Colonic mucosa (tissue), 4 donors: ENCODE measurements at regions not wholly inside any gene's neighbourhood (a gene's known extent, or its start where the extent isn't known, plus 50 kb on each side); places are given as distances from the start of the nearest gene placed in this dataset.

ENCODE experiments used
- DNase-seq: peaks from one replicate; pipeline ENCODE4 v3.0.0-alpha.2; 2020
- H3K27ac ChIP-seq: fragments of 200-600 bp; one replicate; pipeline ENCODE4 v1.8.0; 2021
- H3K27me3 ChIP-seq: fragments of 200-600 bp; one replicate; pipeline ENCODE4 v1.8.0; 2021
- H3K36me3 ChIP-seq: fragments of 200-600 bp; one replicate; pipeline ENCODE4 v1.8.0; 2021
- H3K4me1 ChIP-seq: fragments of 200-600 bp; one replicate; pipeline ENCODE4 v1.8.0; 2021; ENCODE audit warnings: mild to moderate bottlenecking
- H3K4me3 ChIP-seq: fragments of 200-600 bp; one replicate; pipeline ENCODE4 v1.8.0; 2021
- H3K9ac ChIP-seq, 2 donors: one replicate each; pipeline ENCODE4 v1.7.0; 2013; ENCODE audit warnings: control low read depth in 2 of 2, low read depth in 2 of 2, low read length in 2 of 2
- H3K9me3 ChIP-seq: fragments of 200-600 bp; one replicate; pipeline ENCODE4 v1.8.0; 2021
- CTCF ChIP-seq: fragments of 200-600 bp; IDR thresholded peaks from one replicate; pipeline ENCODE4 v1.8.0; 2022; ENCODE audit warnings: antibody characterized with exemption, mild to moderate bottlenecking
- intact Hi-C: fragments of 100-400 bp; cut with DNase I; formaldehyde crosslinking; loops from one replicate; pipeline ENCODE4 v1.14.1; 2022
- donor health status: healthy.
- donor health status: DM: no; HTN: no; CAD: no.
- donor health status: DM: no; HTN: no; CAD: no.

DNA sequence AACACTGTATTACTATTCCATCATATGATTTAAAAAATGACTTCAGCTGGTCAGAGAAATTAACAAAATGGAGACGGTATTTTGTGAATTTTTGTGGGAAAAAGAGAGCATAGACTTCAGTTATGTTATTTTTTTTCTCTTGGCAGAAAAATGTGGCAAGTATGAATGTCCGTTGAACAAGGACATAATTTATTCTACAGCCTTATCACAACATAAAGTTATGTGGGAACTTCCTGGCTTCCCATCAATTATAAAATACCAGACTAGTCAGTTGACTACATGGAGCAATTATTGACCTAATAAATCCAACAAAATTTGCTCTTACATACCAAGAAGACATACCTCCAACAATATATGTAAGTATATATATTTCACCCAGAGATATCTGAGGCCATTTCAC lies 88.6 kb upstream of the PPP1R3A start:
- Histone ChIP-seq H3K4me1 (no peaks in the 10 kb centered on the region), H3K36me3 (no peaks in the 10 kb centered on the region), H3K27ac (no peak overlapping the region), H3K27me3 (no peaks in the 10 kb centered on the region), H3K9me3 (no peaks in the 10 kb centered on the region), H3K9ac (no peak overlapping the region), H3K4me3 (no peak overlapping the region)
- no peak for TF ChIP-seq CTCF
- intact Hi-C loops: no loop called here
- DNase-seq: no peak

DNA sequence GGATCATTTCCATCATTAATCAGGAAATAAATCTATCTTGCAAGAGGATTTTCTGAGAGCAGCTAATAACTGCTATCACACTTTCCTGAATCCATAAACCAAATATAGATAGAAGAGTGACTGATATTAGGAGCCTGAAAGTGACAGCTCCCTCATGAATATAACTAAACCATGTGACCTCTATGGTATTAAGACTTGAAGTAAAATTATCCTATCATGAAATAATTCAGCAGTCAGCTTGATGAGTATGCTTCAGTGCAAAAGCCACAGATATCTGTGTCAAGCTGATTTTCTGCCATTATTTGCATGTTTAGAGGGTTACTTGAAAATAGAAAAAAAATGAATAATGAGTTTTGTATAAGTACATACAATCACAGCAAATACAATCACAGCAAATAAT lies 80.1 kb upstream of the PPP1R3A start:
- H3K27ac ChIP-seq: no peak overlapping the region
- no peak overlapping the region for H3K9ac ChIP-seq
- DNase-seq: no peak
- intact Hi-C loops: no loop called here
- no peaks in the 10 kb centered on the region for H3K27me3 ChIP-seq
- H3K4me1 ChIP-seq: no peaks in the 10 kb centered on the region
- no peak for TF ChIP-seq CTCF
- no peaks in the 10 kb centered on the region for H3K9me3 ChIP-seq
- H3K4me3 ChIP-seq: no peak overlapping the region
- H3K36me3 ChIP-seq: no peaks in the 10 kb centered on the region

- H3K27me3 ChIP-seq: no peaks in the 10 kb centered on the region
- H3K4me3 ChIP-seq: no peak overlapping the region
- no peak overlapping the region for H3K9ac ChIP-seq
- H3K4me1 ChIP-seq: no peaks in the 10 kb centered on the region
- intact Hi-C loops: no loop called here
- TF ChIP-seq CTCF: no peak
- no peaks in the 10 kb centered on the region for H3K36me3 ChIP-seq
- H3K27ac ChIP-seq: no peak overlapping the region
- H3K9me3 ChIP-seq: no peaks in the 10 kb centered on the region
- DNase-seq: no peak
Observed at GRCh38 chr7:113996405-113996804, 77.6 kb upstream of the PPP1R3A start.

DNA sequence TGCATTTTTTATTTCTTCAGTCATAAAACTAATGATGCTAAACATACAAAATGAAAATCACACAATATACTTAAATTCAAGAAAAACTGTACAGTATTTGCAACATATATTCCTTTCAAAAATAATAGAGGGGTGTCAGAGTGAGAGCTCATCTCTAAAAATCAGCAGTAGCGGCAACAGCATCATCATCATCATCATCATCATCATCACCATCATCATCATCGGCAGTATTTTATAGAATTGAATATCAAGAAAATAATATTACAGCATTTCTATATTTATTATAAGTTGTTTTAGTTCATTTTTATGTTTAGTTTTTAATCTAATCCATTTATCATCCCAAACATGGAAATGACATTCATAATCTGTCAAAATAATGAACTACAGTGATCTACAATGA lies 67.4 kb upstream of the PPP1R3A start:
- Histone ChIP-seq H3K9ac (no peak overlapping the region), H3K4me3 (no peak overlapping the region), H3K27me3 (no peaks in the 10 kb centered on the region)

GRCh38 chr7:113976508-113976907 lies 57.7 kb upstream of the PPP1R3A start:
- H3K4me3 ChIP-seq: no peak overlapping the region
- no peak for DNase-seq
- no peaks in the 10 kb centered on the region for H3K27me3 ChIP-seq
- intact Hi-C loops: no loop called here
- no peak overlapping the region for H3K9ac ChIP-seq
- H3K27ac ChIP-seq: no peak overlapping the region
- no peaks in the 10 kb centered on the region for H3K4me1 ChIP-seq
- TF ChIP-seq CTCF: no peak
- H3K9me3 ChIP-seq: no peaks in the 10 kb centered on the region
- no peaks in the 10 kb centered on the region for H3K36me3 ChIP-seq

More for the DNA sequence above, 67.4 kb upstream of the PPP1R3A start:
- no peaks in the 10 kb centered on the region for H3K36me3 ChIP-seq
- H3K9me3 ChIP-seq: no peaks in the 10 kb centered on the region
- H3K4me1 ChIP-seq: no peaks in the 10 kb centered on the region
- intact Hi-C loops: no loop called here
- TF ChIP-seq CTCF: no peak
- DNase-seq: no peak
- no peak overlapping the region for H3K27ac ChIP-seq

- H3K4me3 ChIP-seq: no peak overlapping the region
- DNase-seq: no peak
- no peak for TF ChIP-seq CTCF
- H3K36me3 ChIP-seq: no peaks in the 10 kb centered on the region
- no peaks in the 10 kb centered on the region for H3K9me3 ChIP-seq
- H3K27me3 ChIP-seq: no peaks in the 10 kb centered on the region
- intact Hi-C loops: no loop called here
- no peak overlapping the region for H3K27ac ChIP-seq
- H3K9ac ChIP-seq: no peak overlapping the region
- H3K4me1 ChIP-seq: no peaks in the 10 kb centered on the region
Observed at GRCh38 chr7:113968713-113969112, 49.9 kb upstream of the PPP1R3A start.
